ENCODE measurements at regions not wholly inside any gene's neighbourhood (a gene's known extent, or its start where the extent isn't known, plus 50 kb on each side); places are given as distances from the start of the nearest gene placed in this dataset.
"Not testable (repeated sequence)": the region's sequence is repeated elsewhere in the genome, so short reads cannot be mapped to it uniquely, and the experiment has no call there.

- no peak for DNase-seq
Measured at GRCh38 chr13:87736849-87737385, 65.7 kb downstream of the SLITRK5 start.

- DNase-seq: no peak
Measured at GRCh38 chr13:87754097-87754496, 82.9 kb downstream of the SLITRK5 start.

GRCh38 chr13:87769445-87769844 is 98.3 kb downstream of the SLITRK5 start:
- DNase-seq: no peak

GRCh38 chr13:87777387-87777786 is 106.2 kb downstream of the SLITRK5 start:
- no peak for DNase-seq

GRCh38 chr13:87778128-87778527 is 107.0 kb downstream of the SLITRK5 start:
- no peak for DNase-seq

GRCh38 chr13:87779426-87779825 is 108.3 kb downstream of the SLITRK5 start:
- peak; percentile 15 for DNase-seq

GRCh38 chr13:87783366-87783765 is 112.2 kb downstream of the SLITRK5 start:
- DNase-seq: no peak

- DNase-seq: no peak
Measured at GRCh38 chr13:87788363-87788762, 117.2 kb downstream of the SLITRK5 start.

GRCh38 chr13:87792878-87793277 is 121.7 kb downstream of the SLITRK5 start:
- no peak for DNase-seq

GRCh38 chr13:87798536-87798935 is 127.4 kb downstream of the SLITRK5 start:
- DNase-seq: no peak

- DNase-seq: no peak
Measured at GRCh38 chr13:87810391-87810801, 139.2 kb downstream of the SLITRK5 start.

- no peak for DNase-seq
Measured at GRCh38 chr13:87810920-87811344, 139.8 kb downstream of the SLITRK5 start.

GRCh38 chr13:87814403-87814802 is 143.2 kb downstream of the SLITRK5 start:
- DNase-seq: no peak

GRCh38 chr13:87820241-87820640 is 149.1 kb downstream of the SLITRK5 start:
- no peak for DNase-seq

GRCh38 chr13:87821512-87821911 is 150.3 kb downstream of the SLITRK5 start:
- no peak for DNase-seq

- DNase-seq: not testable (repeated sequence)
Measured at GRCh38 chr13:87826301-87826700, 155.1 kb downstream of the SLITRK5 start.

GRCh38 chr13:87827479-87827878 is 156.3 kb downstream of the SLITRK5 start:
- DNase-seq: peak; percentile 1

- DNase-seq: no peak
Measured at GRCh38 chr13:87837522-87837921, 166.4 kb downstream of the SLITRK5 start.

- no peak for DNase-seq
Measured at GRCh38 chr13:87837946-87838345, 166.8 kb downstream of the SLITRK5 start.

GRCh38 chr13:87851410-87851809 is 180.2 kb downstream of the SLITRK5 start:
- DNase-seq: no peak

GRCh38 chr13:87855553-87855952 is 184.4 kb downstream of the SLITRK5 start:
- DNase-seq: no peak

GRCh38 chr13:87859261-87859660 is 188.1 kb downstream of the SLITRK5 start:
- DNase-seq: no peak

- no peak for DNase-seq
Measured at GRCh38 chr13:87867426-87867825, 196.3 kb downstream of the SLITRK5 start.

GRCh38 chr13:87868731-87869130 is 197.6 kb downstream of the SLITRK5 start:
- no peak for DNase-seq

GRCh38 chr13:87872813-87873212 is 201.6 kb downstream of the SLITRK5 start:
- DNase-seq: no peak
